Retina (tissue), 1 donor: ENCODE measurements at regions not wholly inside any gene's neighbourhood (a gene's known extent, or its start where the extent isn't known, plus 50 kb on each side); places are given as distances from the start of the nearest gene placed in this dataset.

Source experiments
- DNase-seq: peaks from one replicate; pipeline ENCODE4 v3.0.0-alpha.2; 2016

- no peak for DNase-seq
Observed at GRCh38 chr1:93013145-93014065, 52.1 kb upstream of the DIPK1A start.

- DNase-seq: no peak
Observed at GRCh38 chr1:93014168-93014567, 52.9 kb upstream of the DIPK1A start.

- DNase-seq: no peak
Observed at GRCh38 chr1:93015590-93015989, 54.3 kb upstream of the DIPK1A start.

- no peak for DNase-seq
Observed at GRCh38 chr1:93016171-93016570, 54.9 kb upstream of the DIPK1A start.

- DNase-seq: peak; percentile 19
Observed at GRCh38 chr1:93021539-93022134, 57.4 kb upstream of the MTF2 start.

GRCh38 chr1:93022580-93022979 is 56.5 kb upstream of the MTF2 start:
- no peak for DNase-seq

- DNase-seq: no peak
Observed at GRCh38 chr1:93023281-93023680, 55.8 kb upstream of the MTF2 start.

- no peak for DNase-seq
Observed at GRCh38 chr1:93025572-93025971, 53.5 kb upstream of the MTF2 start.

GRCh38 chr1:93028542-93028941 is 50.5 kb upstream of the MTF2 start:
- DNase-seq: no peak
